SH-SY5Y (cell line): ENCODE measurements at regions not wholly inside any gene's neighbourhood (a gene's known extent, or its start where the extent isn't known, plus 50 kb on each side); places are given as distances from the start of the nearest gene placed in this dataset.

ENCODE experiments used
- GATA2 ChIP-seq: IDR thresholded peaks from 2 replicates; pipeline ENCODE4 v1.6.1; 2011; ENCODE audit warnings: mild to moderate bottlenecking, low read depth, low read length
- GATA3 ChIP-seq: IDR thresholded peaks from 2 replicates; pipeline ENCODE4 v1.6.1; 2011; ENCODE audit warnings: low read depth, mild to moderate bottlenecking, low read length, moderate library complexity

DNA sequence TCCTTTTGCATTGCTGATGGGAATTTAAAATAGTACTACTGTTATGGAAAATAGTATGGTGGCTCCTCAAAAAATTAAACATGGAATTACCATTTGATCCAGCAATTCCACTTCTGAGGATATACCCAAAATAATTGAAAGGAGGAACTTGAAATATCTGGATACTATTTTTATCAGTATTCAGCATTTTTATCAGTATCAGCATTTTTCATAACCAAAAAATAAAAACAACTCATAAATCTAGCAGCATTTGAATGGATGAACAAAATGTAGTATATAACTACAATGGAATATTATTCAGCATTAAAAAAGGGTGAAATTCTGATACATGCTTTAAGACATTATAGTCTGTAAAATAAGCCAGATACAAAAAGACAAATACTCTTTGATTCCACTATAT lies 763.4 kb upstream of the MAN1A1 start:
- no peak for TF ChIP-seq GATA2
- no peak for TF ChIP-seq GATA3
